ENCODE measurements at regions not wholly inside any gene's neighbourhood (a gene's known extent, or its start where the extent isn't known, plus 50 kb on each side); places are given as distances from the start of the nearest gene placed in this dataset.

- DNase-seq (no peak), ATAC-seq (no peak)
- Mint-ChIP-seq H3K36me3 (ENCODE audit: low read depth) (no peaks in the 10 kb centered on the region), H3K27me3 (peaks cover 6% of the 10 kb centered on the region), H3K4me3 (no peak overlapping the region), H3K27ac (no peak overlapping the region), H3K4me1 (ENCODE audit: low read depth) (no peaks in the 10 kb centered on the region), H3K9me3 (no peaks in the 10 kb centered on the region)
- CTCF ChIA-PET: interaction anchor here (1.1 to 1.4 kb wide), 2 partner anchors 80 to 151 kb away, joined by 3 to 6 read pairs; no protein-coding TSS in a partner anchor
- no peak for TF ChIP-seq CTCF (IDR thresholded peaks at IDR 0.05)
- POLR2A ChIA-PET: interaction anchor here (1.4 kb wide), 1 partner anchor 28 kb away, joined by 4 read pairs; no protein-coding TSS in a partner anchor
- intact Hi-C loops (cut with micrococcal nuclease): no loop called here
Measured at GRCh38 chr2:20562540-20563225, 88.2 kb downstream of the HS1BP3 start.

GRCh38 chr2:20563251-20563650 is 87.6 kb downstream of the HS1BP3 start:
- no peak overlapping the region for H3K4me3 Mint-ChIP-seq
- H3K9me3 Mint-ChIP-seq: no peaks in the 10 kb centered on the region
- CTCF ChIA-PET: interaction anchor here (1.4 kb wide), 1 partner anchor 80 kb away, joined by 6 read pairs; no protein-coding TSS in a partner anchor
- peaks cover 4% of the 10 kb centered on the region for H3K27me3 Mint-ChIP-seq
- no peaks in the 10 kb centered on the region for H3K4me1 Mint-ChIP-seq (ENCODE audit: low read depth)
- no peak for TF ChIP-seq CTCF (IDR thresholded peaks at IDR 0.05)
- no peaks in the 10 kb centered on the region for H3K36me3 Mint-ChIP-seq (ENCODE audit: low read depth)
- ATAC-seq (no peak), DNase-seq (no peak)
- POLR2A ChIA-PET: interaction anchor here (1.4 kb wide), 1 partner anchor 27 kb away, joined by 4 read pairs; no protein-coding TSS in a partner anchor
- intact Hi-C loops (cut with micrococcal nuclease): no loop called here
- H3K27ac Mint-ChIP-seq: no peak overlapping the region

- no peaks in the 10 kb centered on the region for H3K9me3 Mint-ChIP-seq
- intact Hi-C loops (cut with micrococcal nuclease): no loop called here
- DNase-seq (no peak), ATAC-seq (no peak)
- no peak overlapping the region for H3K27ac Mint-ChIP-seq
- no peaks in the 10 kb centered on the region for H3K4me1 Mint-ChIP-seq (ENCODE audit: low read depth)
- no peak for TF ChIP-seq CTCF (IDR thresholded peaks at IDR 0.05)
- H3K4me3 Mint-ChIP-seq: no peak overlapping the region
- H3K36me3 Mint-ChIP-seq (ENCODE audit: low read depth): no peaks in the 10 kb centered on the region
- peaks cover 4% of the 10 kb centered on the region for H3K27me3 Mint-ChIP-seq
- CTCF ChIA-PET: interaction anchor here (1.4 kb wide), 1 partner anchor 79 kb away, joined by 6 read pairs; no protein-coding TSS in a partner anchor
- POLR2A ChIA-PET: no interaction called here
Measured at GRCh38 chr2:20563833-20564232, 87.1 kb downstream of the HS1BP3 start.

- no peaks in the 10 kb centered on the region for H3K9me3 Mint-ChIP-seq
- H3K27ac Mint-ChIP-seq: no peak overlapping the region
- ATAC-seq (no peak), DNase-seq (no peak)
- POLR2A ChIA-PET: no interaction called here
- no peaks in the 10 kb centered on the region for H3K4me1 Mint-ChIP-seq (ENCODE audit: low read depth)
- intact Hi-C loops (cut with micrococcal nuclease): no loop called here
- peaks cover 4% of the 10 kb centered on the region for H3K27me3 Mint-ChIP-seq
- TF ChIP-seq CTCF (IDR thresholded peaks at IDR 0.05): no peak
- CTCF ChIA-PET: no interaction called here
- H3K4me3 Mint-ChIP-seq: no peak overlapping the region
- no peaks in the 10 kb centered on the region for H3K36me3 Mint-ChIP-seq (ENCODE audit: low read depth)
Measured at GRCh38 chr2:20565101-20565622, 85.7 kb downstream of the HS1BP3 start.

GRCh38 chr2:20565623-20566236 is 85.2 kb downstream of the HS1BP3 start:
- no peak for TF ChIP-seq CTCF (IDR thresholded peaks at IDR 0.05)
- no peaks in the 10 kb centered on the region for H3K4me1 Mint-ChIP-seq (ENCODE audit: low read depth)
- no peak for ATAC-seq
- H3K4me3 Mint-ChIP-seq: no peak overlapping the region
- no peak for DNase-seq
- H3K9me3 Mint-ChIP-seq: no peaks in the 10 kb centered on the region
- intact Hi-C loops (cut with micrococcal nuclease): no loop called here
- no peak overlapping the region for H3K27ac Mint-ChIP-seq
- ChIA-PET POLR2A (no interaction called here), CTCF (interaction anchor here (1.6 kb wide), 1 partner anchor 78 kb away, joined by 7 read pairs; no protein-coding TSS in a partner anchor)
- no peaks in the 10 kb centered on the region for H3K36me3 Mint-ChIP-seq (ENCODE audit: low read depth)
- H3K27me3 Mint-ChIP-seq: peaks cover 4% of the 10 kb centered on the region
